Sigmoid colon (tissue), 6 donors: ENCODE measurements at regions not wholly inside any gene's neighbourhood (a gene's known extent, or its start where the extent isn't known, plus 50 kb on each side); places are given as distances from the start of the nearest gene placed in this dataset.

ENCODE experiments used
- DNase-seq: peaks from one replicate; pipeline ENCODE4 v3.0.0-alpha.2; 2019
- H3K27ac ChIP-seq, 4 donors: fragments of 200-600 bp; sonication (generic); one replicate each; pipeline ENCODE4 v1.5.1; 2016 to 2019; ENCODE audit warnings: mild to moderate bottlenecking in 1 of 4
- H3K27me3 ChIP-seq, 3 donors: fragments of 200-600 bp; sonication (generic); one replicate each; pipeline ENCODE4 v1.5.1; 2019; ENCODE audit warnings: mild to moderate bottlenecking in 1 of 3
- H3K36me3 ChIP-seq, 4 donors: fragments of 200-600 bp; sonication (generic); one replicate each; pipeline ENCODE4 v1.5.1; 2016 to 2019
- H3K4me1 ChIP-seq, 4 donors: fragments of 200-600 bp; sonication (generic); one replicate each; pipeline ENCODE4 v1.5.1; 2017 to 2019
- H3K4me3 ChIP-seq, 4 donors: fragments of 200-600 bp; sonication (generic); one replicate each; pipeline ENCODE4 v1.5.1; 2017 to 2019; ENCODE audit warnings: mild to moderate bottlenecking in 2 of 4, moderate library complexity in 1 of 4
- H3K9me3 ChIP-seq, 4 donors: fragments of 200-600 bp in 3 of 4; sonication (generic) in 3 of 4; one replicate each; pipeline versions ENCODE4 v1.5.1 to v1.6.1; 2013 to 2019
- EP300 ChIP-seq, 4 donors: sonication (generic); formaldehyde crosslinking; IDR thresholded peaks; one replicate each; pipeline ENCODE4 v1.6.1; 2017; ENCODE audit warnings: antibody characterized with exemption in 4 of 4
- POLR2A ChIP-seq, 2 donors: fragments of 450-650 bp; IDR thresholded peaks; one replicate each; pipeline ENCODE4 v1.6.1; 2016; ENCODE audit warnings: antibody characterized with exemption in 2 of 2, mild to moderate bottlenecking in 2 of 2, moderate library complexity in 2 of 2
- POLR2AphosphoS5 ChIP-seq, 4 donors: sonication (generic); formaldehyde crosslinking; IDR thresholded peaks; one replicate each; pipeline ENCODE4 v1.6.1; 2017; ENCODE audit warnings: antibody characterized with exemption in 4 of 4
- WGBS, 2 donors: extraction: QIAGEN DNeasy Blood & Tissue Kit; methylation state at CpG; one replicate each; pipeline ENCODE4 v1.1.7; 2013; 5-methylcytosine and 5-hydroxymethylcytosine counted together
- intact Hi-C: fragments of 100-400 bp; cut with DNase I; formaldehyde crosslinking; loops from one replicate; pipeline ENCODE4 v1.15.1; 2023
- TF ChIP-seq, protein P1 (sequence below), 4 experiments: fragments of 450-650 bp in 3 of 4; fragments of 200-600 bp in 1 of 4; IDR thresholded peaks; one replicate each; pipeline ENCODE4 v1.5.1; 2016 to 2019; ENCODE audit warnings: antibody characterized with exemption in 4 of 4, mild to moderate bottlenecking in 3 of 4, moderate library complexity in 2 of 4
- donor health status: healthy with polysubstance abuse.
- donor health status: healthy.

DNA sequence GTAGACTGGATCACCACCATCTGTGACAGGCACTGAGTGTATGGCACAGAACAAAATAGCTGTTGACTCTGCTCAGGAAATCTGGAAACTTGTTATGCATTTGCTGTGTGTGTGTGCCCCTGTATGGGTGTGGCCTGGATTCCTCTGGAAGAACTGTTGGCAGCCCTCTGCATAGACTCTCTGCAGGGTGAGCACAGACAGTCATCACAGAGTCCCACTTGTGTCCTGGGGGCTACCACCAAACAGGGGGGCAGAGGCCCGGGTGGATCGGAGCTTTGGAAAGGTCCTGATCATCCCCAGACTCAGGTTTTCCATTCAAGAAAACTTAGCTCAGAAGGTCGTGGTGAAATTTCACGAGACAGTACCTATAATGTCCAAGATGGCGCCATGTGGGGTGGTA, 258.6 kb downstream of the SOX11 start:
- H3K27me3 ChIP-seq, result no peaks in the 10 kb centered on the region
- H3K9me3 ChIP-seq, result no peaks in the 10 kb centered on the region
- intact Hi-C loops, result no loop called here
- H3K27ac ChIP-seq, result no peak overlapping the region
- no peaks in the 10 kb centered on the region for H3K36me3 ChIP-seq
- no peak for DNase-seq
- H3K4me1 ChIP-seq, result peaks cover 0 to 9% (median 0%) of the 10 kb centered on the region in 4 donors
- no peak overlapping the region for H3K4me3 ChIP-seq
- TF ChIP-seq EP300 (IDR thresholded peaks at IDR 0.05) (no peak), POLR2A (IDR thresholded peaks at IDR 0.05) (no peak), POLR2AphosphoS5 (IDR thresholded peaks at IDR 0.05) (no peak)
- TF ChIP-seq, protein P1, sequence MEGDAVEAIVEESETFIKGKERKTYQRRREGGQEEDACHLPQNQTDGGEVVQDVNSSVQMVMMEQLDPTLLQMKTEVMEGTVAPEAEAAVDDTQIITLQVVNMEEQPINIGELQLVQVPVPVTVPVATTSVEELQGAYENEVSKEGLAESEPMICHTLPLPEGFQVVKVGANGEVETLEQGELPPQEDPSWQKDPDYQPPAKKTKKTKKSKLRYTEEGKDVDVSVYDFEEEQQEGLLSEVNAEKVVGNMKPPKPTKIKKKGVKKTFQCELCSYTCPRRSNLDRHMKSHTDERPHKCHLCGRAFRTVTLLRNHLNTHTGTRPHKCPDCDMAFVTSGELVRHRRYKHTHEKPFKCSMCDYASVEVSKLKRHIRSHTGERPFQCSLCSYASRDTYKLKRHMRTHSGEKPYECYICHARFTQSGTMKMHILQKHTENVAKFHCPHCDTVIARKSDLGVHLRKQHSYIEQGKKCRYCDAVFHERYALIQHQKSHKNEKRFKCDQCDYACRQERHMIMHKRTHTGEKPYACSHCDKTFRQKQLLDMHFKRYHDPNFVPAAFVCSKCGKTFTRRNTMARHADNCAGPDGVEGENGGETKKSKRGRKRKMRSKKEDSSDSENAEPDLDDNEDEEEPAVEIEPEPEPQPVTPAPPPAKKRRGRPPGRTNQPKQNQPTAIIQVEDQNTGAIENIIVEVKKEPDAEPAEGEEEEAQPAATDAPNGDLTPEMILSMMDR (IDR thresholded peaks at IDR 0.05), result no peak
- WGBS, 2 donors, result 75 to 92% methylated on average over 5 of the region's 5 CpGs

DNA sequence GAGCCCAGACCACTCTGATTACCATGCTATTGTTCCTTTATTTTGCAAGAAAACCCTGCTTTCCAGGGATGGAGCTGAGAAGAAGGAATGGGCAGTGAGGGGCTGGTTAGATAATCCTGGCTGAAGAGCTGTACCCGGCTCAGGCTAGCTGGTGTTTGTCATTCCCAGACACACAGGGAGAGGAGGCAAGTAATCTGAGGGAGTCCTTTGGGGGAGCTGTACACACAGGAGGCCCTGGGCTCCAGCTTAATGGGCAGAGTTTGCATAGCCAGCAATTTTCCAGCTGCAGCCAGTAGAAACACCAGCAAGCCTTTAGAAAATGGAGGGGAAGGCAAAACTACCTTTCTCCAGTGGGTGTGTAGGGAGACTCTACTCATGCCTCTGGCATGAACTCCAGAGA, 259.3 kb downstream of the SOX11 start:
- no peaks in the 10 kb centered on the region for H3K27me3 ChIP-seq
- H3K4me3 ChIP-seq, result no peak overlapping the region
- peaks cover 0 to 9% (median 0%) of the 10 kb centered on the region in 4 donors for H3K4me1 ChIP-seq
- DNase-seq, result no peak
- H3K27ac ChIP-seq, result no peak overlapping the region
- intact Hi-C loops, result no loop called here
- no peaks in the 10 kb centered on the region for H3K9me3 ChIP-seq
- H3K36me3 ChIP-seq, result no peaks in the 10 kb centered on the region
- no peak for TF ChIP-seq POLR2A (IDR thresholded peaks at IDR 0.05)
- no peak for TF ChIP-seq EP300 (IDR thresholded peaks at IDR 0.05)
- TF ChIP-seq, protein P1 (IDR thresholded peaks at IDR 0.05), result no peak
- TF ChIP-seq POLR2AphosphoS5 (IDR thresholded peaks at IDR 0.05), result no peak
- 65 to 87% methylated on average over 1 of the region's 1 CpG for WGBS, 2 donors

DNA sequence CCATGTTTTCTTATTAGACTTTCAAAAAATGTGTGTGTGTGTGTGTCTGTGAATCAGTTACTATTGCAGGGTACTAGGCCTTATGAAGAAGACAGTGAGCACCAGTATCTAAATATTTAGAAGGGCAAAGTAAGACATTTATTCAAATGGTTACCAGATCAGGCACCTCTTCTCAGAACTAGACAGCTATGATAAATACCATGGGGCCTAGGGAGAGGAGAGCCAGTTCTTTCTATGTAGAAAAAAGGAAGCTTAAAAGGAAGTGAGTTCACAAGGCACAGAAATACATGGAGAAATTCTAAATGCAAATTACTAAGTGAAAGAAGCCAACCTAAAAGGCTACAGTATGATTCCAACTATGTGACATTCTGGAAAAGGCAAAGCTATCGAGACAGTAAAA, 261.3 kb downstream of the SOX11 start:
- intact Hi-C loops, result no loop called here
- Histone ChIP-seq H3K36me3 (no peaks in the 10 kb centered on the region), H3K27ac (no peak overlapping the region), H3K4me3 (no peak overlapping the region), H3K4me1 (peaks cover 0 to 9% (median 0%) of the 10 kb centered on the region in 4 donors), H3K9me3 (no peaks in the 10 kb centered on the region), H3K27me3 (no peaks in the 10 kb centered on the region)
- TF ChIP-seq POLR2A (IDR thresholded peaks at IDR 0.05), result no peak
- TF ChIP-seq POLR2AphosphoS5 (IDR thresholded peaks at IDR 0.05), result no peak
- TF ChIP-seq, protein P1 (IDR thresholded peaks at IDR 0.05), result no peak
- no peak for TF ChIP-seq EP300 (IDR thresholded peaks at IDR 0.05)
- 78 to 81% methylated on average over 1 of the region's 1 CpG for WGBS, 2 donors
- no peak for DNase-seq

DNA sequence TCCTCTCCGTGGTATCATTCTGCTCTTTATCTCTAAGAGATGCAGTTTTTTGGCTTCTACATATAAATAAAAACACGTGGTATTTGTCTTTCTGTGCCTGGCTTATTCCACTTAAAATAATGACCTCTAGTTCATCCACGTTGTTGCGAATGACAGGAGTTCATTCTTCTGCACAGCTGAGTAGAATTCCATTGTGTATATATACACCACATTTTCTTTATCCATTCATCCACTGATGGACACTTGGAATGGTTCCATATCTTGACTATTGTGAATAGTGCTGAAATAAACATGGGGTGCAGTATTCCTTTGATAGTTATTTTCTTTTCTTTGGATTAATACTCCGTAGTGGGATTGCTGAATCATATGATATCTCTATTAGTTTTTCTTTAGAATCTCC, 262.3 kb downstream of the SOX11 start:
- no peaks in the 10 kb centered on the region for H3K9me3 ChIP-seq
- no peaks in the 10 kb centered on the region for H3K36me3 ChIP-seq
- peaks cover 0 to 9% (median 0%) of the 10 kb centered on the region in 4 donors for H3K4me1 ChIP-seq
- 72 to 73% methylated on average over 5 of the region's 5 CpGs for WGBS, 2 donors
- H3K4me3 ChIP-seq, result no peak overlapping the region
- no peak for TF ChIP-seq EP300 (IDR thresholded peaks at IDR 0.05)
- TF ChIP-seq POLR2AphosphoS5 (IDR thresholded peaks at IDR 0.05), result no peak
- TF ChIP-seq POLR2A (IDR thresholded peaks at IDR 0.05), result no peak
- TF ChIP-seq, protein P1 (IDR thresholded peaks at IDR 0.05), result no peak
- no peaks in the 10 kb centered on the region for H3K27me3 ChIP-seq
- intact Hi-C loops, result no loop called here
- no peak for DNase-seq
- H3K27ac ChIP-seq, result no peak overlapping the region

DNA sequence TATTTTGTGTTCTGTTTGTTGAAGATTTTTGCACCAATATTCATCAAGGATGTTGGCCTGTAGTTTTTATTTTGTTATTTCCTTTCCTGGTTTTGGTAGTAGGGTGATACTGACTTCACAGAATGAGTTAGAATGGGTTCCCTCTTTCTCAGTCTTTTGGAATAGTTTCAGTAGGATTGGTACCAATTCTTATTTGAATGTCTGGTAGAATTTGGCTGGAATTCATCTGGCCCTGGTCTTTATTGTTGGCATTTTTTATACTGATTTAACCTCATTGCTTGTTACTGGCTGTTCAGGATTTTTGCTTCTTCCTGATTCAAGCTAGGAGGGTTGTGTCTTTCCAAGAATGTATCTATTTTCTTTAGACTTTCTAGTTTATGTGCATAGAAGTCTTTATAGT, 263.7 kb downstream of the SOX11 start:
- no peak overlapping the region for H3K4me3 ChIP-seq
- no peaks in the 10 kb centered on the region for H3K27me3 ChIP-seq
- no peak for DNase-seq
- no peak for TF ChIP-seq EP300 (IDR thresholded peaks at IDR 0.05)
- TF ChIP-seq POLR2A (IDR thresholded peaks at IDR 0.05), result no peak
- TF ChIP-seq, protein P1 (IDR thresholded peaks at IDR 0.05), result no peak
- TF ChIP-seq POLR2AphosphoS5 (IDR thresholded peaks at IDR 0.05), result no peak
- H3K9me3 ChIP-seq, result no peaks in the 10 kb centered on the region
- intact Hi-C loops, result no loop called here
- no peak overlapping the region for H3K27ac ChIP-seq
- H3K36me3 ChIP-seq, result no peaks in the 10 kb centered on the region
- peaks cover 0 to 9% (median 0%) of the 10 kb centered on the region in 4 donors for H3K4me1 ChIP-seq
